ENCODE measurements at regions not wholly inside any gene's neighbourhood (a gene's known extent, or its start where the extent isn't known, plus 50 kb on each side); places are given as distances from the start of the nearest gene placed in this dataset.

- no peaks in the 10 kb centered on the region for H3K4me1 ChIP-seq (replicated peaks)
- H3K9me3 ChIP-seq: no peaks in the 10 kb centered on the region
- intact Hi-C loops (cut with DNase I): no loop called here
- no peaks in the 10 kb centered on the region for H3K36me3 ChIP-seq
- H3K27me3 ChIP-seq (replicated peaks; ENCODE audit: insufficient read depth): no peaks in the 10 kb centered on the region
- no peak for DNase-seq (ENCODE audit: low spot score)
- H3K4me3 ChIP-seq: no peak overlapping the region
- H3K27ac ChIP-seq: no peak overlapping the region
- TF ChIP-seq POLR2A (IDR thresholded peaks at IDR 0.05) (no peak), CTCF (IDR thresholded peaks at IDR 0.05) (no peak), POLR2AphosphoS5 (IDR thresholded peaks at IDR 0.05) (no peak)
Observed at GRCh38 chr20:12860619-12861247, 148.0 kb upstream of the SPTLC3 start.

- Histone ChIP-seq H3K4me3 (no peak overlapping the region), H3K36me3 (no peaks in the 10 kb centered on the region), H3K27ac (no peak overlapping the region), H3K9me3 (no peaks in the 10 kb centered on the region), H3K4me1 (replicated peaks) (no peaks in the 10 kb centered on the region), H3K27me3 (replicated peaks; ENCODE audit: insufficient read depth) (no peaks in the 10 kb centered on the region)
- intact Hi-C loops (cut with DNase I): no loop called here
- no peak for TF ChIP-seq POLR2AphosphoS5 (IDR thresholded peaks at IDR 0.05)
- no peak for TF ChIP-seq POLR2A (IDR thresholded peaks at IDR 0.05)
- no peak for TF ChIP-seq CTCF (IDR thresholded peaks at IDR 0.05)
- DNase-seq (ENCODE audit: low spot score): no peak
- 95% methylated on average over 1 of the region's 1 CpG for WGBS
Observed at GRCh38 chr20:12869669-12870068, 139.1 kb upstream of the SPTLC3 start.

- Histone ChIP-seq H3K4me1 (replicated peaks) (no peaks in the 10 kb centered on the region), H3K4me3 (no peak overlapping the region), H3K9me3 (no peaks in the 10 kb centered on the region), H3K27ac (no peak overlapping the region), H3K27me3 (replicated peaks; ENCODE audit: insufficient read depth) (no peaks in the 10 kb centered on the region), H3K36me3 (no peaks in the 10 kb centered on the region)
- no peak for TF ChIP-seq POLR2A (IDR thresholded peaks at IDR 0.05)
- no peak for TF ChIP-seq POLR2AphosphoS5 (IDR thresholded peaks at IDR 0.05)
- no peak for TF ChIP-seq CTCF (IDR thresholded peaks at IDR 0.05)
- WGBS: 75% methylated on average over 2 of the region's 2 CpGs
- DNase-seq (ENCODE audit: low spot score): no peak
- intact Hi-C loops (cut with DNase I): no loop called here
Observed at GRCh38 chr20:12870588-12870987, 138.2 kb upstream of the SPTLC3 start.

- Histone ChIP-seq H3K9me3 (no peaks in the 10 kb centered on the region), H3K27me3 (replicated peaks; ENCODE audit: insufficient read depth) (no peaks in the 10 kb centered on the region), H3K36me3 (no peaks in the 10 kb centered on the region), H3K4me1 (replicated peaks) (no peaks in the 10 kb centered on the region), H3K27ac (no peak overlapping the region), H3K4me3 (no peak overlapping the region)
- intact Hi-C loops (cut with DNase I): no loop called here
- WGBS: 88% methylated on average over 4 of the region's 4 CpGs
- TF ChIP-seq POLR2A (IDR thresholded peaks at IDR 0.05) (no peak), POLR2AphosphoS5 (IDR thresholded peaks at IDR 0.05) (no peak), CTCF (IDR thresholded peaks at IDR 0.05) (no peak)
- DNase-seq (ENCODE audit: low spot score): no peak
Observed at GRCh38 chr20:12874933-12875332, 133.8 kb upstream of the SPTLC3 start.

- Histone ChIP-seq H3K36me3 (no peaks in the 10 kb centered on the region), H3K27me3 (replicated peaks; ENCODE audit: insufficient read depth) (no peaks in the 10 kb centered on the region), H3K27ac (no peak overlapping the region), H3K4me1 (replicated peaks) (no peaks in the 10 kb centered on the region), H3K4me3 (no peak overlapping the region), H3K9me3 (no peaks in the 10 kb centered on the region)
- WGBS: 78% methylated on average over 6 of the region's 6 CpGs
- intact Hi-C loops (cut with DNase I): no loop called here
- no peak for DNase-seq (ENCODE audit: low spot score)
- TF ChIP-seq CTCF (IDR thresholded peaks at IDR 0.05) (no peak), POLR2A (IDR thresholded peaks at IDR 0.05) (no peak), POLR2AphosphoS5 (IDR thresholded peaks at IDR 0.05) (no peak)
Observed at GRCh38 chr20:12875510-12875909, 133.3 kb upstream of the SPTLC3 start.
